ENCODE measurements at regions not wholly inside any gene's neighbourhood (a gene's known extent, or its start where the extent isn't known, plus 50 kb on each side); places are given as distances from the start of the nearest gene placed in this dataset.

DNA sequence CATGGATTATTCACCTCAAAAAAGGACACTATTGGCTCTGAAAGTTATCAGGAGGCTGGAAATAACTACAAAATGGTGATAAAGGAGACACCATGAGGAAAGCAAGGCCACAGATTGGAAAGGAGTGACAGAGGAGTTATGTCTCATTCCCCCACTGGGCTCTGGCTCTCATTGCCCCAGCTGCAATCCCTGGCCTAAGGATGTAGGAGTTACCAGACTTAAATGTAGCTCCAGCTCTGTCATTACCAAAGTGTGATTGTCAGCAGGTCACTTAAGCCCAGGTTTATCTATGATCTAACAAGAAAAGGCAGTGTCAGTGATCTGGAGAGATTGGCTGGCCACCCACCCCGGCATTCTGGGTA is 1228.2 kb upstream of the DDX18 start:
- no peaks in the 10 kb centered on the region for H3K27me3 Mint-ChIP-seq (ENCODE audit: unreplicated experiment)

More for the DNA sequence above, 1228.2 kb upstream of the DDX18 start:
- H3K9me3 Mint-ChIP-seq (ENCODE audit: unreplicated experiment), result no peaks in the 10 kb centered on the region
- no peak overlapping the region for H3K27ac Mint-ChIP-seq (ENCODE audit: unreplicated experiment)
- TF ChIP-seq, protein P1, sequence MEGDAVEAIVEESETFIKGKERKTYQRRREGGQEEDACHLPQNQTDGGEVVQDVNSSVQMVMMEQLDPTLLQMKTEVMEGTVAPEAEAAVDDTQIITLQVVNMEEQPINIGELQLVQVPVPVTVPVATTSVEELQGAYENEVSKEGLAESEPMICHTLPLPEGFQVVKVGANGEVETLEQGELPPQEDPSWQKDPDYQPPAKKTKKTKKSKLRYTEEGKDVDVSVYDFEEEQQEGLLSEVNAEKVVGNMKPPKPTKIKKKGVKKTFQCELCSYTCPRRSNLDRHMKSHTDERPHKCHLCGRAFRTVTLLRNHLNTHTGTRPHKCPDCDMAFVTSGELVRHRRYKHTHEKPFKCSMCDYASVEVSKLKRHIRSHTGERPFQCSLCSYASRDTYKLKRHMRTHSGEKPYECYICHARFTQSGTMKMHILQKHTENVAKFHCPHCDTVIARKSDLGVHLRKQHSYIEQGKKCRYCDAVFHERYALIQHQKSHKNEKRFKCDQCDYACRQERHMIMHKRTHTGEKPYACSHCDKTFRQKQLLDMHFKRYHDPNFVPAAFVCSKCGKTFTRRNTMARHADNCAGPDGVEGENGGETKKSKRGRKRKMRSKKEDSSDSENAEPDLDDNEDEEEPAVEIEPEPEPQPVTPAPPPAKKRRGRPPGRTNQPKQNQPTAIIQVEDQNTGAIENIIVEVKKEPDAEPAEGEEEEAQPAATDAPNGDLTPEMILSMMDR (IDR thresholded peaks at IDR 0.05; ENCODE audit: unreplicated experiment), result no peak
- no peaks in the 10 kb centered on the region for H3K4me1 Mint-ChIP-seq (ENCODE audit: unreplicated experiment)
- DNase-seq (ENCODE audit: low spot score), result no peak
- no peak overlapping the region for H3K4me3 Mint-ChIP-seq (ENCODE audit: unreplicated experiment)
- H3K36me3 Mint-ChIP-seq (ENCODE audit: low read depth, unreplicated experiment), result no peaks in the 10 kb centered on the region

All from endothelial cell (in vitro differentiated cells).